Stimulated activated CD8-positive, alpha-beta memory T cell treated with anti-CD3 and anti-CD28 coated beads, Interleukin-4, amount 100 ng/mL, for 24 hours (primary cell): ENCODE measurements at regions not wholly inside any gene's neighbourhood (a gene's known extent, or its start where the extent isn't known, plus 50 kb on each side); places are given as distances from the start of the nearest gene placed in this dataset.
"Not testable (repeated sequence)": the region's sequence is repeated elsewhere in the genome, so short reads cannot be mapped to it uniquely, and the experiment has no call there.

ENCODE experiments used
- DNase-seq: peaks from one replicate; pipeline ENCODE4 v3.0.0-alpha.2; 2020; ENCODE audit warnings: low read depth

- DNase-seq = no peak
These were observed 818.8 kb downstream of the PLCL1 start for GRCh38 chr2:198622986-198623730.

GRCh38 chr2:198615972-198616371 is 811.6 kb downstream of the PLCL1 start:
- DNase-seq = no peak

GRCh38 chr2:198611201-198611600 is 806.8 kb downstream of the PLCL1 start:
- no peak for DNase-seq

- DNase-seq = no peak
These were observed 800.2 kb downstream of the PLCL1 start for GRCh38 chr2:198604599-198604998.

- DNase-seq = not testable (repeated sequence)
These were observed 798.6 kb downstream of the PLCL1 start for GRCh38 chr2:198602986-198603385.

GRCh38 chr2:198597648-198598047 is 793.3 kb downstream of the PLCL1 start:
- DNase-seq = no peak

- no peak for DNase-seq
These were observed 792.6 kb downstream of the PLCL1 start for GRCh38 chr2:198596985-198597384.

- DNase-seq = no peak
These were observed 791.3 kb downstream of the PLCL1 start for GRCh38 chr2:198595721-198596120.

- DNase-seq = no peak
These were observed 787.2 kb downstream of the PLCL1 start for GRCh38 chr2:198591586-198591985.

- DNase-seq = no peak
These were observed 783.3 kb downstream of the PLCL1 start for GRCh38 chr2:198587741-198588140.

- no peak for DNase-seq
These were observed 782.8 kb downstream of the PLCL1 start for GRCh38 chr2:198587240-198587639.

- no peak for DNase-seq
These were observed 767.0 kb downstream of the PLCL1 start for GRCh38 chr2:198571393-198571792.

GRCh38 chr2:198558176-198558575 is 753.8 kb downstream of the PLCL1 start:
- DNase-seq = no peak

GRCh38 chr2:198546122-198546521 is 741.7 kb downstream of the PLCL1 start:
- no peak for DNase-seq

GRCh38 chr2:198545411-198545810 is 741.0 kb downstream of the PLCL1 start:
- DNase-seq = no peak

- no peak for DNase-seq
These were observed 740.1 kb downstream of the PLCL1 start for GRCh38 chr2:198544461-198544860.

GRCh38 chr2:198534756-198535155 is 730.4 kb downstream of the PLCL1 start:
- DNase-seq = no peak

- DNase-seq = no peak
These were observed 721.0 kb downstream of the PLCL1 start for GRCh38 chr2:198525211-198525969.

- no peak for DNase-seq
These were observed 719.3 kb downstream of the PLCL1 start for GRCh38 chr2:198523710-198524109.

- no peak for DNase-seq
These were observed 714.5 kb downstream of the PLCL1 start for GRCh38 chr2:198518935-198519334.

GRCh38 chr2:198517976-198518375 is 713.6 kb downstream of the PLCL1 start:
- no peak for DNase-seq

- DNase-seq = not testable (repeated sequence)
These were observed 704.2 kb downstream of the PLCL1 start for GRCh38 chr2:198508610-198509009.

GRCh38 chr2:198499539-198499938 is 695.1 kb downstream of the PLCL1 start:
- no peak for DNase-seq

- no peak for DNase-seq
These were observed 694.1 kb downstream of the PLCL1 start for GRCh38 chr2:198498516-198498915.
